MM.1S (cell line): ENCODE measurements at regions not wholly inside any gene's neighbourhood (a gene's known extent, or its start where the extent isn't known, plus 50 kb on each side); places are given as distances from the start of the nearest gene placed in this dataset.

Source experiments
- DNase-seq: peaks from one replicate; pipeline ENCODE4 v3.0.0-alpha.2; 2015
- H2AFZ ChIP-seq: fragments of 300-600 bp; sonication (generic); 2 replicates; pipeline ENCODE4 v1.6.0; 2016; ENCODE audit warnings: antibody characterized with exemption, low read length
- H3F3A ChIP-seq: fragments of 300-600 bp; sonication (generic); 2 replicates; pipeline ENCODE4 v1.6.1; 2016; ENCODE audit warnings: mild to moderate bottlenecking, antibody characterized with exemption, low read length, moderate library complexity, mixed read lengths; ENCODE audit not compliant: insufficient read depth
- H3K27ac ChIP-seq: fragments of 300-600 bp; sonication (generic); 2 replicates; pipeline ENCODE4 v1.5.1; 2016; ENCODE audit warnings: mild to moderate bottlenecking, low read length
- H3K27me3 ChIP-seq: fragments of 300-600 bp; sonication (generic); replicated peaks from 2 replicates; pipeline ENCODE4 v1.6.0; 2016; ENCODE audit warnings: low read length; ENCODE audit not compliant: insufficient read depth
- H3K36me3 ChIP-seq: fragments of 300-600 bp; sonication (generic); replicated peaks from 2 replicates; pipeline ENCODE4 v1.6.1; 2016; ENCODE audit warnings: mild to moderate bottlenecking, low read length, mixed read lengths; ENCODE audit not compliant: insufficient read depth
- H3K4me1 ChIP-seq: fragments of 300-600 bp; sonication (generic); 2 replicates; pipeline ENCODE4 v1.6.1; 2016; ENCODE audit warnings: low read length, mixed read lengths
- H3K4me2 ChIP-seq: fragments of 300-600 bp; sonication (generic); 2 replicates; pipeline ENCODE4 v1.6.0; 2016; ENCODE audit warnings: low read depth, low read length
- H3K4me3 ChIP-seq: fragments of 300-600 bp; sonication (generic); 2 replicates; pipeline ENCODE4 v1.5.1; 2016; ENCODE audit warnings: low read length, mixed read lengths
- H3K79me2 ChIP-seq: fragments of 300-600 bp; sonication (generic); 2 replicates; pipeline ENCODE4 v1.6.1; 2016; ENCODE audit warnings: mixed run types, low read length, mixed read lengths
- H3K9ac ChIP-seq: fragments of 300-600 bp; sonication (generic); 2 replicates; pipeline ENCODE4 v1.6.1; 2016; ENCODE audit warnings: low read length, mixed read lengths
- H3K9me2 ChIP-seq: fragments of 300-600 bp; sonication (generic); replicated peaks from 2 replicates; pipeline ENCODE4 v1.6.1; 2016; ENCODE audit warnings: mild to moderate bottlenecking, low read length, mixed read lengths; ENCODE audit not compliant: insufficient read depth
- H3K9me3 ChIP-seq: fragments of 300-600 bp; sonication (generic); replicated peaks from 2 replicates; pipeline ENCODE4 v1.6.1; 2016; ENCODE audit warnings: mild to moderate bottlenecking, low read length, mixed read lengths; ENCODE audit not compliant: insufficient read depth
- H4K20me1 ChIP-seq: fragments of 300-600 bp; sonication (generic); 2 replicates; pipeline ENCODE4 v1.6.1; 2016; ENCODE audit warnings: mild to moderate bottlenecking, low read length, moderate library complexity, mixed read lengths; ENCODE audit not compliant: insufficient read depth
- EZH2 ChIP-seq: fragments of 300-600 bp; sonication (generic); optimal IDR thresholded peaks from 2 replicates; pipeline ENCODE3; 2017; ENCODE audit warnings: low read depth, mild to moderate bottlenecking, antibody characterized with exemption, low read length, mixed read lengths
- EZH2phosphoT487 ChIP-seq: fragments of 300-600 bp; sonication (generic); IDR thresholded peaks from 2 replicates; pipeline ENCODE4 v1.6.1; 2018; ENCODE audit warnings: antibody characterized with exemption, low read length
- TF ChIP-seq, protein P1 (sequence below): fragments of 300-600 bp; sonication (generic); IDR thresholded peaks from 2 replicates; pipeline ENCODE4 v1.5.1; 2016; ENCODE audit warnings: antibody characterized with exemption, low read length, mixed read lengths

DNA sequence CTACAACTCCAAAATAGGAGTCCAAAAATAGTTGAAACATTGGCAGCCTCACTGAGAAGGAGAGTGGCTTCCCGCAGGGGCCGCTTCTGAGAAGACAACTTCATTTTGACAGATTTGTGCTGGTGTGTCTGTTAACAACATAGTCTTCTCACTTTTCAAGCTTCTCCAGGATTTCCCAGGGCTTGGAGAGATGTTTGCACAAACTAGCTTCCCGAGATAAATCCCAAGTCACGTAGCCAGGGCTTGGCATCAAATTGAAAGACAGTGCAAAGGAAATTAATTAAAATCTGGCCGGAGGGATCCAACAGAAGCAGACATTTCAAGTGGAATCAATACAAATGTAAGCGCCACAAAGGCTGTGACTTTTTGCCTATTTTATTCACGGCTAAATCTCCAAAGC is 630.2 kb downstream of the DHX35 start:
- H3K27ac ChIP-seq, result no peak overlapping the region
- H3K9me3 ChIP-seq, result no peaks in the 10 kb centered on the region
- DNase-seq, result no peak
- H3F3A ChIP-seq, result no peaks in the 10 kb centered on the region
- no peaks in the 10 kb centered on the region for H3K4me1 ChIP-seq
- H2AFZ ChIP-seq, result no peak overlapping the region
- H3K79me2 ChIP-seq, result no peaks in the 10 kb centered on the region
- H3K4me2 ChIP-seq, result no peak overlapping the region
- TF ChIP-seq, protein P1, sequence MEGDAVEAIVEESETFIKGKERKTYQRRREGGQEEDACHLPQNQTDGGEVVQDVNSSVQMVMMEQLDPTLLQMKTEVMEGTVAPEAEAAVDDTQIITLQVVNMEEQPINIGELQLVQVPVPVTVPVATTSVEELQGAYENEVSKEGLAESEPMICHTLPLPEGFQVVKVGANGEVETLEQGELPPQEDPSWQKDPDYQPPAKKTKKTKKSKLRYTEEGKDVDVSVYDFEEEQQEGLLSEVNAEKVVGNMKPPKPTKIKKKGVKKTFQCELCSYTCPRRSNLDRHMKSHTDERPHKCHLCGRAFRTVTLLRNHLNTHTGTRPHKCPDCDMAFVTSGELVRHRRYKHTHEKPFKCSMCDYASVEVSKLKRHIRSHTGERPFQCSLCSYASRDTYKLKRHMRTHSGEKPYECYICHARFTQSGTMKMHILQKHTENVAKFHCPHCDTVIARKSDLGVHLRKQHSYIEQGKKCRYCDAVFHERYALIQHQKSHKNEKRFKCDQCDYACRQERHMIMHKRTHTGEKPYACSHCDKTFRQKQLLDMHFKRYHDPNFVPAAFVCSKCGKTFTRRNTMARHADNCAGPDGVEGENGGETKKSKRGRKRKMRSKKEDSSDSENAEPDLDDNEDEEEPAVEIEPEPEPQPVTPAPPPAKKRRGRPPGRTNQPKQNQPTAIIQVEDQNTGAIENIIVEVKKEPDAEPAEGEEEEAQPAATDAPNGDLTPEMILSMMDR, result no peak
- TF ChIP-seq EZH2phosphoT487 (no peak), EZH2 (no peak)
- no peaks in the 10 kb centered on the region for H4K20me1 ChIP-seq
- H3K9me2 ChIP-seq, result no peaks in the 10 kb centered on the region
- no peak overlapping the region for H3K4me3 ChIP-seq
- no peak overlapping the region for H3K9ac ChIP-seq
- H3K27me3 ChIP-seq, result no peaks in the 10 kb centered on the region
- no peaks in the 10 kb centered on the region for H3K36me3 ChIP-seq

DNA sequence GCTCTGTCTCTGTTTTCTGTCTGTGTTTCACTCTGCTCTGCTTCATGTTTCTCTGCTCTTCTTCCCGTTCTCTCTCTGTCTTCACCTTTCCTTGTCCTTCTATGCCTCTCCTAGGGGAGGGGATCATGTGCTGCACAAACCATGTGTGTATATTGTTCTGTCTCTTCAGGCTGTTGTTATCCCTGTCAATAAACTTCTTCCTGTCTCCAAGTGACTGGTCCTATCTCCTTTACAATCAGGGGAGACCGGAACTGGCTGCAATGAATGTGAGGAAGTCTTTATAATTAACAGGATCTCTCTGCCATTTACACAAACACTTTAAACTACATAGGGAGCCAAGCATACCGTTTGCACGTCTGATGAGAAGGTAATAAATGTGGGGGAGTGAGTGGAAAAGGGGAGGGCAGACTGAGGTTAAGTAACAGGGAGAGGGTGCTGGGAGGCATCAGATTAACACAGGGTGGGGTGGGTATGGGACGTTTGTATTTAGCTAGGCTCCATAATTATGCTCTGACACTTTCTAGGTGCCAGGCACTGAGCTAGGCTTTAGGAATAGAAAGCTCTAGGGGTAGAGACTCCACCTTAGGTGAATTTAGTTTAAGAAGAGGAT is 626.1 kb downstream of the DHX35 start:
- Histone ChIP-seq H3K79me2 (no peaks in the 10 kb centered on the region), H3K9me3 (no peaks in the 10 kb centered on the region), H2AFZ (no peak overlapping the region), H3K27ac (no peak overlapping the region), H3K9me2 (no peaks in the 10 kb centered on the region), H3F3A (no peaks in the 10 kb centered on the region), H3K27me3 (no peaks in the 10 kb centered on the region), H3K4me1 (no peaks in the 10 kb centered on the region), H3K36me3 (no peaks in the 10 kb centered on the region), H3K4me3 (no peak overlapping the region), H4K20me1 (no peaks in the 10 kb centered on the region), H3K9ac (no peak overlapping the region), H3K4me2 (no peak overlapping the region)
- TF ChIP-seq, protein P1, result no peak
- TF ChIP-seq EZH2phosphoT487 (no peak), EZH2 (no peak)
- no peak for DNase-seq

DNA sequence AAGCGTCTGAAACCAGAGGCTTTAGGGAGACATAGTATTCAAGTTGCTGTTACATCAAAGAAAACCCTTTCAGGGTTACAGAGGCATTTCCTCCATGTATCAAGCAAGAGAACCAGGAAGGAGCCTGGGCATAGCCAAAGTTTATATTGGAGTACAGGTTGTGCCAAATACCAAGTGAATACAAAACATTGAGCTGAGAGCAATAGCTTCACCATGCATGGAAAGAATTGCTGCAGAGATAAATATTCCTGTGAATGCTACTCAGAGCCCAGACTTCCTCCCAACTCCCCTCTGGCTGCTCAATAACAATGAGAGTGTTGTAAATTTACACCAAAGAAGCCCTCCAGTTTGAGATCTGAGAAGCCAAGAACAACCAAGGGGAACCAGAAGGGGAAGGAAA is 618.9 kb downstream of the DHX35 start:
- TF ChIP-seq EZH2phosphoT487 (no peak), EZH2 (no peak)
- TF ChIP-seq, protein P1, result no peak
- H3K27ac ChIP-seq, result no peak overlapping the region
- no peak overlapping the region for H3K4me2 ChIP-seq
- H3K9me2 ChIP-seq, result no peaks in the 10 kb centered on the region
- no peak for DNase-seq
- H3K9ac ChIP-seq, result no peak overlapping the region
- no peaks in the 10 kb centered on the region for H3F3A ChIP-seq
- no peak overlapping the region for H2AFZ ChIP-seq
- no peaks in the 10 kb centered on the region for H4K20me1 ChIP-seq
- no peaks in the 10 kb centered on the region for H3K9me3 ChIP-seq
- no peaks in the 10 kb centered on the region for H3K79me2 ChIP-seq
- no peaks in the 10 kb centered on the region for H3K36me3 ChIP-seq
- no peaks in the 10 kb centered on the region for H3K4me1 ChIP-seq
- no peak overlapping the region for H3K4me3 ChIP-seq
- no peaks in the 10 kb centered on the region for H3K27me3 ChIP-seq
